ENCODE measurements at regions not wholly inside any gene's neighbourhood (a gene's known extent, or its start where the extent isn't known, plus 50 kb on each side); places are given as distances from the start of the nearest gene placed in this dataset.
"Not testable (repeated sequence)": the region's sequence is repeated elsewhere in the genome, so short reads cannot be mapped to it uniquely, and the experiment has no call there.

DNA sequence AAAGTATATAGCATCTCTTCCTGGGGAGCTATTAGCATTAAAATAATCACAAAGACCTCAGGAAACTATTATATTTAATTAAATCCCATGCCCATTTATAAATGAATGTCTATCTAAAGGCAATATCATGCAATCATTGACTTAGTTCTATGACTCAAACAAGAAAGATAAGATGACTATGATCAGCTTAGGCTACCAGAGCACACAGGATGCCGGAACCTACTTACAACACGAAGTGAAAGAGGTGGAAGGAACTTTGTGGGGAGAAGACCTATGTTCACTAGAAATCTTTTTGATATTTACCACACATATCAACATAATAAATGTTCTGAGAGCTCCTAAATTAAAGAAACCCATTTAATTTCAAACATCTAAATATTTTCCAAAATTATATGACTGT is 344.2 kb upstream of the CYLC2 start:
- Histone ChIP-seq H3K4me3 (no peak overlapping the region), H3K27me3 (ENCODE audit: low read depth) (no peaks in the 10 kb centered on the region), H3K9me3 (no peaks in the 10 kb centered on the region), H3K4me1 (no peaks in the 10 kb centered on the region), H3K36me3 (no peaks in the 10 kb centered on the region), H3K27ac (no peak overlapping the region)
- DNase-seq, result no peak
- no peak for ATAC-seq
- TF ChIP-seq, protein P1, sequence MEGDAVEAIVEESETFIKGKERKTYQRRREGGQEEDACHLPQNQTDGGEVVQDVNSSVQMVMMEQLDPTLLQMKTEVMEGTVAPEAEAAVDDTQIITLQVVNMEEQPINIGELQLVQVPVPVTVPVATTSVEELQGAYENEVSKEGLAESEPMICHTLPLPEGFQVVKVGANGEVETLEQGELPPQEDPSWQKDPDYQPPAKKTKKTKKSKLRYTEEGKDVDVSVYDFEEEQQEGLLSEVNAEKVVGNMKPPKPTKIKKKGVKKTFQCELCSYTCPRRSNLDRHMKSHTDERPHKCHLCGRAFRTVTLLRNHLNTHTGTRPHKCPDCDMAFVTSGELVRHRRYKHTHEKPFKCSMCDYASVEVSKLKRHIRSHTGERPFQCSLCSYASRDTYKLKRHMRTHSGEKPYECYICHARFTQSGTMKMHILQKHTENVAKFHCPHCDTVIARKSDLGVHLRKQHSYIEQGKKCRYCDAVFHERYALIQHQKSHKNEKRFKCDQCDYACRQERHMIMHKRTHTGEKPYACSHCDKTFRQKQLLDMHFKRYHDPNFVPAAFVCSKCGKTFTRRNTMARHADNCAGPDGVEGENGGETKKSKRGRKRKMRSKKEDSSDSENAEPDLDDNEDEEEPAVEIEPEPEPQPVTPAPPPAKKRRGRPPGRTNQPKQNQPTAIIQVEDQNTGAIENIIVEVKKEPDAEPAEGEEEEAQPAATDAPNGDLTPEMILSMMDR (IDR thresholded peaks at IDR 0.05), result no peak
- intact Hi-C loops (cut with DNase I), result no loop called here

DNA sequence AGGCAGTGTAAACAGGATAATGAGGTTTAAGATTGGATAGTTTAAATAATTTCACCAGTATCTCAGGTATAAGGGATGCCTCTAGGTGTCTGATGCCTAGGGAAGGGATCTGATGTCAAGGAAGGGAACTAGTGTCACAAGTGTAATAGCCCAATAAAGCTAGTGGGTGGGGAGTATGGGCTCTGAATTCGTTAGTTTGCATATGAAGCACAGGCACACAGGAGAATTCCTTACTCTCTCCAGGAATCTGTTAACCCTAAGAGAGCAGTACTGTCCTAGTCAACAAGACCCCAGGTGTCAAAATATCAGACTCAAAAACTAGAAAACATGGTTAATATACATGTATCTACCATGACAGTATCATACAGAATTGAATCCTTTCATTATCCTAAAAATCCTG is 352.5 kb upstream of the CYLC2 start:
- H3K27me3 ChIP-seq (ENCODE audit: low read depth), result no peaks in the 10 kb centered on the region
- TF ChIP-seq, protein P1 (IDR thresholded peaks at IDR 0.05), result no peak
- H3K4me1 ChIP-seq, result no peaks in the 10 kb centered on the region
- H3K9me3 ChIP-seq, result no peaks in the 10 kb centered on the region
- no peaks in the 10 kb centered on the region for H3K36me3 ChIP-seq
- no peak overlapping the region for H3K27ac ChIP-seq
- no peak for DNase-seq
- no peak for ATAC-seq
- no peak overlapping the region for H3K4me3 ChIP-seq
- intact Hi-C loops (cut with DNase I), result no loop called here

DNA sequence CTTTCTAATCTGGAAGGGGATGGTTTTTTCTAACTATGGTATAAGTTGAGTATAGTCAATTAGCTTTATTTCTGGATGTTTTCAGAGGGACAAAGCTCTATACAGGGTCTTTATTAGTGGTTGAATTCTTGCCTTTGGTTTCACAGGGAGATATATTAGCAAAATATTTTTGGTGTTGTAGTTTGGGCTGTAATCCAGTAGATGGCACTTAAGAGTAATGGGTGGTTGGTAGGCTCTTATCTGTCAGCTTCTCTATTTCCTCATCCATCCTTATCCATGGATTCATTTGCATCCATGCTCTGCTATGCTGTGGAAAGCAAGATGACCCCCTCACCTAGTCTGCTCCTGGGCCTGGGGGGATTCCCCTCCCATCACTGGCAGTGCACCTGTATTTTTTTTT is 363.6 kb upstream of the CYLC2 start:
- H3K36me3 ChIP-seq, result no peaks in the 10 kb centered on the region
- TF ChIP-seq, protein P1 (IDR thresholded peaks at IDR 0.05), result no peak
- ATAC-seq (no peak), DNase-seq (no peak)
- H3K4me3 ChIP-seq, result no peak overlapping the region
- H3K4me1 ChIP-seq, result no peaks in the 10 kb centered on the region
- no peaks in the 10 kb centered on the region for H3K9me3 ChIP-seq
- H3K27ac ChIP-seq, result no peak overlapping the region
- no peaks in the 10 kb centered on the region for H3K27me3 ChIP-seq (ENCODE audit: low read depth)
- intact Hi-C loops (cut with DNase I), result no loop called here

DNA sequence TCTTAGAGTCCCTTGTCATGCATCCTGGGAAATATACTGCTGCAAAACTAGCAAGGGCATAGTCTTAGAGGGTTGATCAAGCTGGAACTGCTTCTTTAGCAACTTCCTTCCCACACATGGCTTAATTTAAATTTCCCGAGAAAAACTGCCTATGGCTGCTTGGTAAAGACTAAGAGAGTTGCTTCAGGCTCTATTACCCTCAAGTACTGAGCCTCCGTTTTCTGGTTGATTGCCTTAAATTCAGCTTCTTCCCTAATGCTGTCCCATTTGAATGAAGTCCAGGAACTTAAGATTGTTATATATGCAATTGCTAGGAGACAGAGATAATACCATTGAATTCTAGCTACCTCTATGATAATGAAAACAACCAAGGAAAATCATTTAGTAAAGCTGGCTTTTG is 385.7 kb upstream of the CYLC2 start:
- Histone ChIP-seq H3K9me3 (peaks cover 9% of the 10 kb centered on the region), H3K27ac (no peak overlapping the region), H3K4me1 (no peaks in the 10 kb centered on the region), H3K27me3 (ENCODE audit: low read depth) (no peaks in the 10 kb centered on the region), H3K36me3 (no peaks in the 10 kb centered on the region), H3K4me3 (no peak overlapping the region)
- TF ChIP-seq, protein P1 (IDR thresholded peaks at IDR 0.05), result no peak
- ATAC-seq (no peak), DNase-seq (no peak)
- intact Hi-C loops (cut with DNase I), result no loop called here

DNA sequence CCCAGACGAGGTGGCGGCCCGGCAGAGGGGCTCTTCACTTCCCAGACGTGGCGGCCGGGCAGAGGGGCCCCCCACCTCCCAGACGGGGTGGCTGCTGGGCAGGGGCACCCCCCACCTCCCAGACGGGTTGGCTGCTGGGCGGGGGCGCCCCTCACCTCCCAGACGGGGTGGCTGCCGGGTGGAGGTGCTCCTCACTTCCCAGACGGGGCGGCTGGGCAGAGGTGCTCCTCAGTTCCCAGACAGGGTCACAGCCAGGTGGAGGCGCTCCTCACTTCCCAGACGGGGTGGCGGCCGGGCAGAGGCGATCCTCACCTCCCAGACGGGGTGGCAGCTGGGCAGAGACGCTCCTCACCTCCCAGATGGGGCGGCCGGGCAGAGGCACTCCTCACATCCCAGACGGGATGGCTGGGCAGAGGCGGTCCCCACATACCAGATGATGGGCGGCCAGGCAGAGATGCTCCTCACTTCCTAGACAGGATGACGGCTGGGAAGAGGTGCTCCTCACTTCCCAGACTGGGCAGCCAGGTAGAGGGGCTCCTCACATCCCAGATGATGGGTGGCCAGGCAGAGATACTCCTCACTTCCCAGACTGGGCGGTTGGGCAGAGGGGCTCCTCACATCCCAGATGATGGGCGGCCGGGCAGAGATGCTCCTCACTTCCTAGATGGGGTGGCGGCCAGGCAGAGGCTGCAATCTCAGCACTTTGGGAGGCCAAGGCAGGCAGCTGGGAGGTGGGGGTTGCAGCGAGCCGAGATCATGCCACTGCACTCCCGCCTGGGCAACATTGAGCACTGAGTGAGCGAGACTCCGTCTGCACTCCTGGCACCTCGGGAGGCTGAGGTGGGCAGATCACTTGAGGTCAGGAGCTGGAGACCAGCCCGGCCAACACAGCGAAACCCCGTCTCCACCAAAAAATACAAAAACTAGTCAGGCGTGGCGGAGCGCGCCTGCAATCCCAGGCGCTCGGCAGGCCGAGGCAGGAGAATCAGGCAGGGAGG is 391.6 kb upstream of the CYLC2 start:
- peak; percentile 35 for DNase-seq
- H3K4me1 ChIP-seq; H3K27ac ChIP-seq; intact Hi-C loops (cut with DNase I); H3K36me3 ChIP-seq; H3K4me3 ChIP-seq; H3K27me3 ChIP-seq (ENCODE audit: low read depth); ATAC-seq: not testable (repeated sequence)
- peaks cover 19% of the 10 kb centered on the region for H3K9me3 ChIP-seq

DNA sequence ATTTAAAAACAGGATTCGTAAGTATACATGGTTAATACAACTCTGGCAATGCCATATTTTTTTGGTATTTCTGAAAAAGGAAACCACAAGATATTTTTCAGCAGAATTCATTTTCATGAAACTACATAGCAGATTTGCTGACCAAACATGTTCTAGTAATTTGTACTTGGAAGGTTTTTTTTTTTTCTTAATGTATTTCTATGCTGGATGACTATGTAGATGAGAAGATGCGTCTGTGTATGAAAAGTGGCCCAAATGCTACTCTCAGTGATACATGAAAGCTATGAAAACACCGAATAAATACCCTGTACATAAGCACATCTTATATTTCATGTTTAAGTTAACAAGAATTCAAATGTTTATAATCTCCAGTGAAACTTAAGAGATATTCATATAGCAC is 400.9 kb upstream of the CYLC2 start:
- Histone ChIP-seq H3K36me3 (no peaks in the 10 kb centered on the region), H3K4me1 (no peaks in the 10 kb centered on the region), H3K9me3 (no peaks in the 10 kb centered on the region), H3K27me3 (ENCODE audit: low read depth) (no peaks in the 10 kb centered on the region), H3K4me3 (no peak overlapping the region), H3K27ac (no peak overlapping the region)
- intact Hi-C loops (cut with DNase I), result no loop called here
- ATAC-seq, result no peak
- no peak for DNase-seq
- TF ChIP-seq, protein P1 (IDR thresholded peaks at IDR 0.05), result no peak
